Activated naive CD8-positive, alpha-beta T cell treated with anti-CD3 and anti-CD28 coated beads, Interleukin-2, amount 50 U/mL, for 16 hours (primary cell): ENCODE measurements at regions not wholly inside any gene's neighbourhood (a gene's known extent, or its start where the extent isn't known, plus 50 kb on each side); places are given as distances from the start of the nearest gene placed in this dataset.
"Not testable (repeated sequence)": the region's sequence is repeated elsewhere in the genome, so short reads cannot be mapped to it uniquely, and the experiment has no call there.

Experiments
- DNase-seq: peaks from one replicate; pipeline ENCODE4 v3.0.0-alpha.2; 2020; ENCODE audit warnings: low read depth, low spot score

GRCh38 chr10:78410046-78410965 is 376.6 kb downstream of the RPS24 start:
- no peak for DNase-seq

- no peak for DNase-seq
These were observed 378.1 kb downstream of the RPS24 start for GRCh38 chr10:78411716-78412115.

- DNase-seq: no peak
These were observed 378.9 kb downstream of the RPS24 start for GRCh38 chr10:78412605-78413004.

DNA sequence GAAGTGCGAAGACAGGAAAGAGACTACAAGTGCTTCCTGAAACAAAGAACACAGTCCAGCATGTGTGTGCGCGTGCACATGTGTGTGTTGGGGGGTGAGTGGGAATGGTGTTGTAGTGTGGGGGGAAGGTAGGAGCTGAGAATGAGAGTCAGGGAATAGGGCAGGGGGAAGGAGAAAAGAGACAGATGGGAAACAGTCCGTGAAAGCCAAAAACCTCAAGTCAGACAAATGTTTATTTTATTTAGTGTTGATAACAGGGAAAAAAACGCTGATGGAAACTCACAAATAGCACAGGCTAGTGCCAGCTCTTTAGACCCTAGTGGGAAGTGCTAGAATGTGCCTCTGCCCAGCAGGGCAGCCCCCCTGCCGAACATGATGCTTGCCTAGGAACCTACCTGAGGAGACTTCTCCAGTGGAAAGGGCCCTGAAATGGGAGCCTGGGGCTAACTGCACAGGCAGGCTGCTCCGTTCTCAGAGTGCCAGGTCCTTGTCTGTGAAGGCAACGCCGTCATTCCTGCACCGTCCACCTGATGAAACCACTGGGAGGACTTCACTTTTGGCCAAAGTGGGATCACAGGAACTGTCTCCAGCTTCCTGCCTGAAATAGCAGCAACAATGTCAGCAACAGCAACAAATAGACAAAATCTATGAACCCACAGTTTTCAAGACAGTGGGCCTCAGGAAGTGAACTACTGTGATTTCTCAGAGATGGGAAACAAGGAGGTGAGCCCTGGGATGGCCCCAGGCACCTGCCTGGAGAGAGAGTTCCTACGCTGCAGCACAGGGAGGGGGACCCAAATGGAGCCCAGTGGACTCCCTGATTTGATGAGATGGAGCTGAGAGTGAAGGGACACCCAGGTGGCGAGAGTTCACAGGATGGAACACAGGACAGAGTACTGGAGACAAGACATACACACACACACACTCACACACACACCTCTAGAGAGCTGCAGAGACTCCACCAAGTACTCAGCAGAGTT is 379.7 kb downstream of the RPS24 start:
- no peak for DNase-seq

DNA sequence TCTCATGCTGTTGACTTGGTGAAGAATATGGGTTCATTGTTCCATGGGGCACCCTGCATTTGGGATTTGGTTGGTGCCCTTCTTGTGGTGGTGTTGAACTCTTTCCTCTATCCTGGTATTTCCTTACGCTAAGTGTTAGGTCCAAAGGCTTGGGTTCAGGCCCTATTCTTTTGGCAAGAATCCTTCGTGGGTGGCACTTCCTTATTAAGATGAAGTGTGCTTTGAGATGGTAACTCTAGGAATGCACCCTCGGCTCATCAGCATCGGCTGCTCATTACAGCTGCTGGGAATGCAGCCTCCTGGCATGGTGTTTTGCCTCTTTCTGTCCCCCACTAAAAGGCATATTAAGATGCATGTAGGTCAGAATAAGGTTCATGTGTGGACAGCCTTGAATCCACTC is 380.7 kb downstream of the RPS24 start:
- DNase-seq: no peak

GRCh38 chr10:78415111-78415510 is 381.4 kb downstream of the RPS24 start:
- no peak for DNase-seq

DNA sequence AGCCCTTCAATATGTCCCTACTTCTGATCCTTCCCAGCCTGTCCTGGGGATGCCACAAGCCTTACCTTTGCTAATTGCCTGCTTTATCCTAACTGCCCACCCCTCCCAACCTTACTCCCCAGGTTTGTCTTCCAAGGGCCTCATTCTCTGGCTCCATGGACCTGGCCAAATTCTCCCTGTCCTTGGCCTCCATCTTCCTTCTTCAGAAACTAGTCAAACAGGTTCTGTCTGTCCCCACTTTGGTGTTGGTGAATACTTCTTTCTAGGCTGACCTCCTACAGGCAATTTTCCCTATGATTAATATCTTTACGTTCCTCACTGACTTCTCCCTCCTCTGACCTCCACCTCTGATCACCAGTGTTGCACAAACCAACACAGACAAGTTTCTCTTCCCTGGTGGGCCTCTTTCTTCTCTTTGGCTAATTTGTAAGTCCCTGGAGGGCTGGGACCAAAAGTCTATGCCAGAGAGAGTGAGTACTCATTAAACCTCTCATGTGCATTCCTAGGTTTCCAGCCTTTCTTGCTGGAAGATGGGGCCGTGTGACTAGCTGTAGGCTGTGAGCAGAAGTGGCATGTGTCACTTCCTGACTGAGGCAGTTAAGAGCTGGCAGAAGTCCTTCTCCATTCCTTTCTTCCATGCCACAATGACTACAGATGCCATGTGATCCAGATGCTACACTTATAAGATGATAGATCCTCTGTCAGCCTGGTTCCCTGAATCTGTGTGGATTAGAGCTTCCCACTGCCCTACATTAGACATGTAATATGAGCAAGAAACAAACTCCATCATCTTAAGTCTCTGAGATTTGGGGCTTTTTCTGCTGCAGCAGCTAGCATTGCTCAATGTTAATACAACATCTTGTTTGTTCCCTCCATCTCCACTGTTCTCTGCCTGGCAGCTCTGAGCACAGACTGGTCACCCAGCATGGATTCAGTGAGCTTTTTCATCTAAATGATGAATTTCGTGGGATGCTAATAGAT is 382.7 kb downstream of the RPS24 start:
- DNase-seq: no peak

GRCh38 chr10:78417425-78418370 is 384.0 kb downstream of the RPS24 start:
- no peak for DNase-seq

GRCh38 chr10:78419481-78420265 is 386.0 kb downstream of the RPS24 start:
- DNase-seq: no peak

DNA sequence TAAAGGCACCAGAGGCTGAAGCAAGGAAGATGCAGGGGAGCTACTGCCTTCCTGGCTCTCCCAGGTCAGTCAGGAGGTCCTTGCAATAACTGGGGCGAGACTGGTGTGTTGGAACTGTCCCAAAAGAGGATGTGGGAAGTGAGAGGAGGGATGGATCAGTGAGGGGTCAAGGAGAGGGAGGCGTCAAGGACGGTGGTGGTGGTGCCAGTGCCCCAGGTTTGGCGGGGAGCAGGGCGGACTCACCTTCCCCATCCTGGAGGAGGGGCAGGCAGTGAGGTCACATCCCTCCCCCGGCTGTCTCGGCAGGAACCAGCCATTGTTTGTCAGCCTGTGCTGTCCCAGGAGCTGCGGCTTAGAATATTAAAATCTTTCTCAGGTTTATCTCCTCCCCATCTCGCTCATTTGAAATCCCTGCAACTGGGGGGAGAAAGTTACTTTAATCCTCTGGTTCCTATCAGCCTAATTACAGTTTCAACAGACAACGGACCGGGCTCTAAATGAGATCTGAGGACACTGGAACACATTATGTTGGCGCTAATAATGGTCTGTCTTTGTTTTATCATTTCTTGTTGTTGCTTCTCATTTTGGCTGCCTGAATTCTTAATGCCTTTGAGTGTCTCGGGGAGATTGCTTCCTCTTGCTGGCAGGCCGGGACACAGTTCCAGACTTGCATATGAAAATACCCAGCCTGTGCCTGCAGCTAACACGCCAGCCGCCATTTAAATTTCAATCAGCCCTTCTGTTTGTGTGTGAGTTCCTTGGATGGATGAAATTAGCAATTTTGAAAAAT is 387.5 kb downstream of the RPS24 start:
- no peak for DNase-seq

- DNase-seq: not testable (repeated sequence)
These were observed 390.4 kb downstream of the RPS24 start for GRCh38 chr10:78424050-78424449.

DNA sequence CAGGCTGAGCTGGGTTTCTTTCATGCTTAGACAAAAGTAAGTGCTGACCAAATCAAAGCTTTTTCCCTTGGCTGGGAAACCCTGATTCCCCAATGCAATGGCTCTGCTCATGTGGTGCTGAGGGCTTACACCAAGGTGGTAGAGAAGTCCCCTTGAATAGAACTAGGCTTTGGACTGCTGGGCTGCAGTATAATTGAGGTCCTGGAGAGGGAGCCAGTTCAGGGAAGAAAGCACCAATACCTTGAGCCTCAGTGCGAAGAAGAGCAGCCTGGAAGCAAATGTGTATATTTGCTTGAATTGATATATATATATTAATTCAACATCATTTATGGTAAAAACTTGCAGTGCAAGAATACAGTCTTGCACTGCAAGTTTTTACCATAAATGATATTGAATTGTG is 391.1 kb downstream of the RPS24 start:
- DNase-seq: no peak

GRCh38 chr10:78426181-78426580 is 392.5 kb downstream of the RPS24 start:
- DNase-seq: no peak

DNA sequence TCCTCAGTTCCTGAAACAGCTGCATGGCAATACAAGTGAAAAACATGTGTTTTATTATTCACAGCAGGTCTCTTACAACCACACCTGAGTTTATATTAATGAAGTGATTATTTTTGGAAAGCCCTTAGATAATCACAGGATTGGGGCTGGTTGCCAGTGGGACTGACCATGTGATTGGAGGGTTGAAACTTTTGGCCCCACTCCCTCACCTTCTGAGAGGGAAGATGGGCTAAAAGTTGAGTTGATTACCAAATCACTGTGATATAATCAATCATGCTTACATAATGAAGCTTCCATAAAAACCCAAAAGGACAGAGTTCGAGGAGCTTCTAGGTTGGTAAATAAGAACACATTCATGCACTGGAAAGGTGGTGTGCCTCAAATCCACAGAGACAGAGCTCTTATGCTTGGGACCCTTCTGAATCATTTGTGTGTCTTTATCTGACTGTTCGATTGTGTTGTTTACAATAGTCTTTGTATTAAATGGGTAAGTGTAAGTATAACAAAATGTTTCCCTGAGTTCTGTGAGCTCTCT is 393.9 kb downstream of the RPS24 start:
- DNase-seq: no peak

DNA sequence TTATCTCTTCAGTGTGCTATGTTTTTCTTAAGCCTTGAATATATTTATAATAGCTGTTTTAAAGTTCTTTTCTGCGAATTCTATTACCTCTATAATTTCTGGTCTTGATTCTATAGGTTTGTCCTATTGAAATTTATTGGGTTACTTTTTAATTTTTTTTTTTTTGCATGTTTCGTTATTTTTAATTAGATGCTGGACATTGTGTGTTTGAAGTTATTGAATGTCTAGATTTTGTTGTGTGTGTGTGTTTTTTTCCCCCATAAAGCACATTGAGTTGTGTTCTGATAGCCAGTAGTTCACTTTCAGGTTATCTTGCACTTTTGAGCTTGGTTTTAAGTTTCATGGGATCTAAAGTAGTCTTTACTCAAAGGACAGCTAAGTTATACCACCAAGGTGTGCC is 394.9 kb downstream of the RPS24 start:
- DNase-seq: no peak

DNA sequence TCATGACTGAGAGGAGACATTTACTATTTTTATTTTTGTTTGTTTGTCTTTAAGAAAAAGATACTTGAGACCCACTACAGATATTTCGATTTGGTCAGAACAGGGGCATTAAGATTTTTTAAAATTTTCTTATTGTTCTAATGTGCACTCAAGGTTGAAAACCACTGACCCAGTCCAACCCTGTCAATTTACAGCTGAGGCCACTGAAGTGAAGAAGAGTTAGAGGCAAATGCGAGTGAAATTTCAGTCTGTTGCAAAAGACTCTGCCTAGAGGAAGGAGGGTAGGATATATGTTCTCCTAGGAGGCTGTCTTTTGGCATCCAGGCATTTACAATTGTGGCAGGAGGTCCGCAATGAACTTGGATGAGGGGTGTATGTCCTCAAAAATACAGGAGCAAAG is 396.3 kb downstream of the RPS24 start:
- DNase-seq: no peak

GRCh38 chr10:78432583-78432982 is 398.9 kb downstream of the RPS24 start:
- DNase-seq: no peak

- no peak for DNase-seq
These were observed 399.5 kb downstream of the RPS24 start for GRCh38 chr10:78433076-78433595.
